Progenitor cell of endocrine pancreas (in vitro differentiated cells): ENCODE measurements at regions not wholly inside any gene's neighbourhood (a gene's known extent, or its start where the extent isn't known, plus 50 kb on each side); places are given as distances from the start of the nearest gene placed in this dataset.
"Not testable (repeated sequence)": the region's sequence is repeated elsewhere in the genome, so short reads cannot be mapped to it uniquely, and the experiment has no call there.

ENCODE experiments used
- DNase-seq: peaks from one replicate; pipeline ENCODE4 v3.0.0; 2021; ENCODE audit warnings: low spot score; ENCODE audit not compliant: unreplicated experiment
- H3K27ac Mint-ChIP-seq: 2 replicates; pipeline ENCODE4 v1.8.0; 2021; ENCODE audit warnings: mild to moderate bottlenecking, moderate library complexity, mixed read lengths
- H3K27me3 Mint-ChIP-seq: 2 replicates; pipeline ENCODE4 v1.8.0; 2021; ENCODE audit warnings: mixed read lengths
- H3K36me3 Mint-ChIP-seq: 2 replicates; pipeline ENCODE4 v1.8.0; 2022; ENCODE audit warnings: mixed read lengths; ENCODE audit not compliant: insufficient read depth
- H3K4me1 Mint-ChIP-seq: 2 replicates; pipeline ENCODE4 v1.8.0; 2021; ENCODE audit warnings: low read depth, mixed read lengths
- H3K4me3 Mint-ChIP-seq: 2 replicates; pipeline ENCODE4 v1.8.0; 2021; ENCODE audit warnings: low read depth, mild to moderate bottlenecking, moderate library complexity, mixed read lengths
- H3K9me3 Mint-ChIP-seq: 2 replicates; pipeline ENCODE4 v1.8.0; 2021; ENCODE audit warnings: low read depth, mixed read lengths
- TF ChIP-seq, protein P1 (sequence below): fragments of 200-600 bp; sonication (generic); IDR thresholded peaks from one replicate; pipeline ENCODE4 v1.5.0; 2021; ENCODE audit warnings: antibody characterized with exemption, mild to moderate bottlenecking; ENCODE audit not compliant: unreplicated experiment

DNA sequence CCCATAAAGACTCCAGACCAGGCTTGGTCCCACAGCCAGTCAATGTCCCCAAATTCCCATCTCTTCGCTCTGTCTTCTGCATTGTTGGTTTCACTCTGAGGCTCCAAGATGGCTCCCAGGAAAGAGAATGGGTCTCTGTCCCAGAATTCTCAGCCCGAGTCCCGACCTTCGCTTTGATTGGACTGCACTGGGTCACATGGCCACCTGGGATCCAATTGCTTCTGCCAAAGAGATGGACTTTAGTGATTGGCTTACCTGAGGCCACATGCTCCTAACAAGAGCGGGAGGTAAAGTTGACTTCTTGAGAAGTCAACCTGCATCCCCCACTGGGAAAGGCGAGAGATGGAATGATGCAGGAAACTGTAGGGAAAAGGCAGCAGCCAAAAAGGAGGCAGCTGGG is 104.7 kb upstream of the PMEPA1 start:
- peaks cover 6% of the 10 kb centered on the region for H3K4me1 Mint-ChIP-seq
- H3K27ac Mint-ChIP-seq: no peak overlapping the region
- DNase-seq: no peak
- H3K4me3 Mint-ChIP-seq: no peak overlapping the region
- TF ChIP-seq, protein P1, sequence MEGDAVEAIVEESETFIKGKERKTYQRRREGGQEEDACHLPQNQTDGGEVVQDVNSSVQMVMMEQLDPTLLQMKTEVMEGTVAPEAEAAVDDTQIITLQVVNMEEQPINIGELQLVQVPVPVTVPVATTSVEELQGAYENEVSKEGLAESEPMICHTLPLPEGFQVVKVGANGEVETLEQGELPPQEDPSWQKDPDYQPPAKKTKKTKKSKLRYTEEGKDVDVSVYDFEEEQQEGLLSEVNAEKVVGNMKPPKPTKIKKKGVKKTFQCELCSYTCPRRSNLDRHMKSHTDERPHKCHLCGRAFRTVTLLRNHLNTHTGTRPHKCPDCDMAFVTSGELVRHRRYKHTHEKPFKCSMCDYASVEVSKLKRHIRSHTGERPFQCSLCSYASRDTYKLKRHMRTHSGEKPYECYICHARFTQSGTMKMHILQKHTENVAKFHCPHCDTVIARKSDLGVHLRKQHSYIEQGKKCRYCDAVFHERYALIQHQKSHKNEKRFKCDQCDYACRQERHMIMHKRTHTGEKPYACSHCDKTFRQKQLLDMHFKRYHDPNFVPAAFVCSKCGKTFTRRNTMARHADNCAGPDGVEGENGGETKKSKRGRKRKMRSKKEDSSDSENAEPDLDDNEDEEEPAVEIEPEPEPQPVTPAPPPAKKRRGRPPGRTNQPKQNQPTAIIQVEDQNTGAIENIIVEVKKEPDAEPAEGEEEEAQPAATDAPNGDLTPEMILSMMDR: no peak
- H3K27me3 Mint-ChIP-seq: peaks cover 28% of the 10 kb centered on the region
- no peaks in the 10 kb centered on the region for H3K9me3 Mint-ChIP-seq
- no peaks in the 10 kb centered on the region for H3K36me3 Mint-ChIP-seq

DNA sequence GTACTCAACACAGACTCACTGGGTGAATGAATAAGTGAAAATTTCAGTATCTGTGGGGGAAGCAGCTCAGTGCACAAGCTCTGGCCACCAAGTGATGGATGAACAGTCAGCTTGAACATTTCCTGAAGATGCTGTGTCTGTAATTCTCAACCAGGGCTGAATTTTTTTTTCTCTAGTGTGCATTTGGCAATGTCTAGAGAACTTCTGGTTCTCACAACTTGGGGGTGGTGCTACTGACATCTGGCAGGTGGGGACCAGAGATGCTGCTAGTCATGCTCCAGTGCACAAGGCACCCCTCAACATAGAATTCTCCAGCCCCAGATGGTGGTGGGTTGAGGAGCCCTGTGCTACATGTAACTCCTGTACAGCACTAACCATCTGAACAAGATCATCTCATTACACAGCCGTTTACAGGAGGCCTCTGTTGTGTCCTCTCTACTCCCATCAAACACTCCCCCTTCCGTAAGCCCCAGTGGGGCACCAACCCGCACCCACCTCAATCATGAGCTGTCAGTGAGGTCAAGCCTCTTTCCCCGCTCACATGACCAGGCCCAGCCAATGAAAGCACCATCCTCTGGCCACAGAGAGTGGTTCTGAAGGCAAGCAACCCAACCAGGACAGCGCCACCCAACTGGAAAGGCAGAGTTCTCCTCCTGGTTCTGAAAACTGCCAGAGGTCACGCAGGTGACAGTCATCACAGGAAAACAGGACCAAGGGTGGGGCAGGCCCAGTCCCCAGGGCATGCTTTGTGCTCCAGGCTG is 103.9 kb upstream of the PMEPA1 start:
- no peaks in the 10 kb centered on the region for H3K36me3 Mint-ChIP-seq
- H3K4me3 Mint-ChIP-seq: no peak overlapping the region
- H3K27ac Mint-ChIP-seq: no peak overlapping the region
- peaks cover 6% of the 10 kb centered on the region for H3K4me1 Mint-ChIP-seq
- TF ChIP-seq, protein P1: no peak
- peaks cover 21% of the 10 kb centered on the region for H3K27me3 Mint-ChIP-seq
- no peaks in the 10 kb centered on the region for H3K9me3 Mint-ChIP-seq
- no peak for DNase-seq

DNA sequence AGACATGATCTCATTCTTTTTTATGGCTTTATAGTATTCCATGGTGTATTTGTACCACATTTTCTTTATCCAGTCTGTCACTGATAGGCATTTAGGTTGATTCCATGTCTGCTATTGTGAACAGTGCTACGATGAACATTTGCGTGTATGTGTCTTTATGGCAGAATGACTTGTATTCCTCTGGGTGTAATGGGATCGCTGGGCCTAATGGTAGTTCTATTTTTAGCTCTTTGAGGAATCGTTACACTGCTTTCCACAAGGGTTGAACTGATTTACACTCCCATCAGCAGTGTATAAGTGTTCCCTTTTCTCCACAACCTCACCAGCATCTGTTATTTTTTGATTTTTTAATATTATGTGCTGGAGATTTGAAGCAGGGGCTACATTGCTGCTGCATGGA is 102.8 kb upstream of the PMEPA1 start:
- peaks cover 13% of the 10 kb centered on the region for H3K27me3 Mint-ChIP-seq
- not testable (repeated sequence) for H3K4me3 Mint-ChIP-seq, H3K4me1 Mint-ChIP-seq, H3K36me3 Mint-ChIP-seq, H3K27ac Mint-ChIP-seq, H3K9me3 Mint-ChIP-seq, DNase-seq

DNA sequence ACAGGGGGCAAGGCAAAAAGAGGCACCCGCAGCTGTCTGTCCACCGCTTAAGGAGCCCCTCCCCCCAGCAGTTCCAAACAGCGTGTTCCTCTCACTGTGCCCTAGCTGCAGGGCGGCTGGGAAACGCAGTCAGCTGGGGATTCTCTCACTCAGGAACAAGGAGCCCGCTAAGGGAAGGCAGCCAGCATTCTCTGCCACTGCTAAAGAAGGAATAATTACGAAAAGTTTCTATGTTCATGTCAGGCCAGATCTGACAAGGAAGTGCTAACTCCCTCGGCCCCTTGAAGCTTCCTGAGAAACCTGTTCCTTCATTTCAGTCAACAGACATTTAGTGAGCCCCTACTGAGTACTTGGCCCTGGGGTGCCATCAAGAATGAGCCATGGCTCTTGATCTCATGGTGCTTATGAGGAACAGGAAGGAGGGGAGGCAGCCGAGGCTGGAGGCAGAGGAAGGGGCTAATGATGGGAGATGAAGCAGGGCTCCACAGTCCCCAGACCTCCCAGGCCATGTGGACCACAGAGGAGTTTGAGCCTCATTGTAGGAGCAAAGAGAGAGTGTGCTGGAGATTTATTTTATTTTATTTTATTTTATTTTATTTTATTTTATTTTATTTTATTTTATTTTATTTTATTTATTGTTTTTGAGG is 101.7 kb upstream of the PMEPA1 start:
- peaks cover 11% of the 10 kb centered on the region for H3K27me3 Mint-ChIP-seq
- H3K36me3 Mint-ChIP-seq: no peaks in the 10 kb centered on the region
- TF ChIP-seq, protein P1: no peak
- no peak overlapping the region for H3K27ac Mint-ChIP-seq
- no peaks in the 10 kb centered on the region for H3K9me3 Mint-ChIP-seq
- peaks cover 6% of the 10 kb centered on the region for H3K4me1 Mint-ChIP-seq
- no peak for DNase-seq
- H3K4me3 Mint-ChIP-seq: no peak overlapping the region

DNA sequence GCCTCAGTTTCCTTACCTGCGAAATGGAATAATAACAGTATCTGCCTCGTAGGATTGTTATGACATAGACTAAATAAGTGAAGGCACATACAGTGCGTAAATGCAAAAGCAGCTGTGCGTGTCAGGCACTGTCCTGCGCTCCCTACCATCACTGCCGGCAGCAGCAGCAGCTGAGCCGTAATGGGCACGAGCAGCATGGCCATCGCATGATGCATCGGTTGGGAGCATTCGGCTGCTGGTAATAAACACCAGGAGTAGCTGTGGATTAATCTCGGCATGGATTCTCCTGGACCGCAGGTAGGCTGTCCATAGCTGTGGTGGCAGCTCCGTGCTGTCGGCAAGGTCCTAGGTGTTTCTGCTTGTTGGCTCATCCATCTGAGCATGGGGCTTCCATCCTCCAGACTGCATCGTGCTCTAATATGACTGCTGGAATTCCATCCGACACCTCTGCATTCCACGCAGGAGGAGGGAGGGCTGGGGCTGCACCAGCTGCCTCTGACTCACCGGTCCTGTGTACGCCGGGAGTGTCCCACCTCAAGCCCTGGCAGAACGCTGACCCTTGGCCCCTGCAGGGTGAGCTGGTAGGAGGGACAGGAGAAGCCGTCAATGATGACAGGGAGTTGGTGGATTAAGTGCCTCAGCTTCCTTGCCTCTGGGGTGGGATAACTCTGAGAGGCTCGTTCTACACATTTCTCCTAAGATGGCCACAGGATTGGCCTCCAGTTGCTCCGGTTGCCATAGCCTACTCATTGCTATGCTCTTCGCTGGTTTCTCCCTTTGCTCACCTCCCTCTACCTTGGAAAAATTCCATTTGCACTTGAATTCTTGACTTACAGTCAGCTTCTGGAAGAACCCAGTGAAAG is 100.9 kb upstream of the PMEPA1 start:
- H3K9me3 Mint-ChIP-seq: no peaks in the 10 kb centered on the region
- TF ChIP-seq, protein P1: no peak
- H3K4me1 Mint-ChIP-seq: peaks cover 6% of the 10 kb centered on the region
- no peak overlapping the region for H3K4me3 Mint-ChIP-seq
- no peaks in the 10 kb centered on the region for H3K36me3 Mint-ChIP-seq
- no peak overlapping the region for H3K27ac Mint-ChIP-seq
- H3K27me3 Mint-ChIP-seq: peaks cover 15% of the 10 kb centered on the region
- DNase-seq: no peak
